GM13976 (cell line): ENCODE measurements at regions not wholly inside any gene's neighbourhood (a gene's known extent, or its start where the extent isn't known, plus 50 kb on each side); places are given as distances from the start of the nearest gene placed in this dataset.

Experiments
- DNase-seq: peaks from one replicate; pipeline ENCODE4 v3.0.0; 2012; ENCODE audit warnings: low spot score
- CTCF ChIP-seq: IDR thresholded peaks from 2 replicates; pipeline ENCODE4 v1.5.1; 2012; ENCODE audit warnings: borderline replicate concordance, mild to moderate bottlenecking; ENCODE audit not compliant: insufficient read depth; ENCODE audit errors: extremely low read depth, missing control alignments, control extremely low read depth
- in situ Hi-C: fragments of 300-500 bp; cut with MboI; formaldehyde crosslinking; loops from one replicate; pipeline ENCODE4 v1.12.0; 2022; ENCODE audit warnings: low sequenced_read_pairs, mixed read lengths, inconsistent platforms; ENCODE audit not compliant: unreplicated experiment

- DNase-seq: no peak
- in situ Hi-C loops: no loop called here
Measured at GRCh38 chr6:66478705-66479104, 771.7 kb upstream of the EYS start.

GRCh38 chr6:66435321-66435720 lies 728.3 kb upstream of the EYS start:
- TF ChIP-seq CTCF: no peak
- in situ Hi-C loops: no loop called here
- DNase-seq: no peak

More at GRCh38 chr6:66478705-66479104, 771.7 kb upstream of the EYS start:
- no peak for TF ChIP-seq CTCF

GRCh38 chr6:66429210-66429609 lies 722.2 kb upstream of the EYS start:
- in situ Hi-C loops: no loop called here
- no peak for DNase-seq
- no peak for TF ChIP-seq CTCF

GRCh38 chr6:66423047-66423446 lies 716.0 kb upstream of the EYS start:
- DNase-seq: no peak
- no peak for TF ChIP-seq CTCF
- in situ Hi-C loops: no loop called here

- in situ Hi-C loops: no loop called here
- TF ChIP-seq CTCF: no peak
- DNase-seq: no peak
Measured at GRCh38 chr6:66421570-66421969, 714.5 kb upstream of the EYS start.

- in situ Hi-C loops: no loop called here
- TF ChIP-seq CTCF: no peak
- DNase-seq: no peak
Measured at GRCh38 chr6:66418906-66419305, 711.9 kb upstream of the EYS start.

- TF ChIP-seq CTCF: no peak
- DNase-seq: no peak
- in situ Hi-C loops: no loop called here
Measured at GRCh38 chr6:66403966-66404365, 696.9 kb upstream of the EYS start.
